ENCODE measurements at regions not wholly inside any gene's neighbourhood (a gene's known extent, or its start where the extent isn't known, plus 50 kb on each side); places are given as distances from the start of the nearest gene placed in this dataset.
A peak's percentile ranks its signal among the peaks of the same experiment; 100 is the strongest.

DNA sequence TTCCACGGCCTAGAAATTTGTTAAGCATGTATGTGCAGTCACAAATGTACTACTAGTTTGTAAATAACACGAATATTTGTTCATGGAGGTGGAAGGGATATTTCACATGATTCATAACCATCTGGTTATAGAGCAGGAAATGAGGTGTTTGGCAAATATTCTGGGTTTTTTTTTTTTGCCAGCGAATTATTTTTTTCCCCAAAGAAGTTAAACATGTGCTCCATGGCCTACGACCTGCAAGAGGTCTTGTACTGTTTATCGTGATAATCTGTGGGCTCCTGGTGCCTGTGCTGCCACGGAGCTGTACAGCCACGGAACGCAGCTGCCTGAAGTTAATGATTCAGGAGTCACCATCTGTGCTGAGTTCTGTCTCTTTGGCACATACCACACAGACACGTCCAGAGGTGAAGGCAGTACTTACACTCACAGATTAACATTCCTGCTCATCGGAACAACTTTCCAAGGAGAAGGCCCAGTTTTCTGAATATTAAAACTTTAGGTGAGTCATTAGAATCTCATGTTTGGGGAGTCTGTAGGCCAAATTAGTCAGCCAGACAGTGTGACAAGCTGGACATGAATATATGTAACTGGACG is 156.3 kb downstream of the TMX1 start:
- DNase-seq (ENCODE audit: low read depth, low spot score), result peak; percentile 98

DNA sequence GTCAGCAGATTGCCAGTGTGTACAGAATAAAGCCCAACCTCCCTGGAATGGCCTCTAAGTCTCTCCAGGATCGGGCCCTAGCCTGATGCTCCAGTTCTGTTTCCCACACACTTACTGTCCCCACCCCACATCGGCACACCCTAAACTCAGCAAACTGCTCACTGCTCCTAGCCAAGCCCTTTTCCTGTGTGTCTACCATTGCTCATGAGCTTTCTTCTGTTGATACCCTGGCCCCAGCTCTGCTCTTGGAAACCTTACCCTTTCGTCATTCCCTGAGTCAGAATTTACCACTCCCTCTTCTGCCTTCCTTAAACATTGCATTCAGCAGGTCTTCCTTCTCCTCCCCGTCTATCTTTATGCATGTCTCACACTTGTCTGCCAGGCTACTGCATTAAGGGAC is 158.9 kb downstream of the TMX1 start:
- DNase-seq (ENCODE audit: low read depth, low spot score), result no peak

DNA sequence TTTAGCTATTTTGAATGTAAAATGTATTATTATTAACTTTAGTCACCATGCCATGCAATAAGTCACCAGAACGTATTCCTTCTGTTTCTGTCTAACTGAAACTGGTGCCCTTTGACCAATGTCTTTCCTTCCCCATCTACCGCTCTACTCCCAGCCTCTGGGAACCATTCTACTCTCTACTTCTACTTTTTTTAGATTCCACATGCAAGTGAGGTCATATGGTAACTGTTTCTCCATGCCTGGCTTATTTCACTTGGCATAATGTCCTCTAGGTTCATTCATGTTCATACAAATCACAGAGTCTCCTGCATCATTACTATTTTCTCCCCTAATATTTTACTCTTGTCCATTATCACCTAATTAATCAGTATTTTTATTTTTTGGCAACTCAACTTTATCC is 160.1 kb downstream of the TMX1 start:
- DNase-seq (ENCODE audit: low read depth, low spot score), result no peak

DNA sequence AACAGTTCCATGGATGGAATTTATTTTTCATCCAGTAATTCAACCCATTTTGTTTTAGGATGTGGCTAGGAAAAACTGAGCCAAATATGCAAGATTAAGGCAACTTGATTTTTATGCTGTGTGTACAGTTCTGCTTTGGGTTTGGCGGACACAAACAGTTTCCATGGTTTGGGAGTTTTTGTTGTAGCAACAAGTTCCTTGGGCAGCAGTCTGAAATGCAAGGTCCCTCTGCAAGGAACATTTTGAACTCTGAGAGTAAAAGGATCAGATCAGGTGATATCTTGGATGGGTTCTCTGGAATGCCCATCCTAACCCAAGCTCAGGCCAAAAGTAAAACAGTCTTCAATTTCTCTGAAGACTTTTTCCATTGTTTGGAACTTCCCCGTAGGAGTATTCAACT is 161.2 kb downstream of the TMX1 start:
- DNase-seq (ENCODE audit: low read depth, low spot score), result no peak

DNA sequence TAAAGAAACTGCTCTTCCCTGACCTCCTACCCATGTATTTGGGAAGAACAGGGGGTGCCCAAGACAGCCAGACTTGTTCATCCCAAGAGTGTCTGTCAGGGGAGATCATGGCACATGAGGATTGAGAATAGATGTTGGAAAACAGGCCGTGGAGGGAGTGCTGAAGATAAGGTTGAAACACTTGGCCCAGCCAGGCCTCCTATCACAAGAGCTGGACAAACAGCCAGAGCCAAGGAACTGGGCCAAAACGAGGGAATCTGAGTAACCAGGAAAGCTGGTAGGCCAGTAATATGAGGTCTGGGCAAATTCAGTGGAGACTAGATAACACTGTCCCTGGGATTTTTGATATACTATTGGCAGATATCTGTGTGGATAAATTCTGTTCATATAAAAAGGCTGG is 161.7 kb downstream of the TMX1 start:
- DNase-seq (ENCODE audit: low read depth, low spot score), result no peak

DNA sequence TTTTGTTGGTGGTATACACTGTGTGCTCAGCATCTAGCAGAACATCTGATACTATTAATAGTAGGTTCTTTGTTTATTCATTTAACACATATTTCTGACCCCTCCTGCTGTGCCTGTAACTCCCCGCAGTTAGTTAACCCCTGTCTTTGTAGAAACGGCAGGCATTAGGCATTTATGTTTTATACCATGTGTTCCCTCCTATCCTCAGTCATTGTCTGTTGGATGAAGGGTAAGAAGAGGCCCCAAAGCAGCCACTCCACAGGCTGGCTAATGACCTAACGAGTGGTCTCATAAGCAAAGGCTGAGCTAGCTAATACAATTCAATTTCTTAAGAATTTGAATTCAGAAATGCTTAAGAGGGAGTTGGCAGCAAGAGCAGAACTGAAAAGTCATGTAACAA is 170.8 kb downstream of the TMX1 start:
- no peak for DNase-seq (ENCODE audit: low read depth, low spot score)

DNA sequence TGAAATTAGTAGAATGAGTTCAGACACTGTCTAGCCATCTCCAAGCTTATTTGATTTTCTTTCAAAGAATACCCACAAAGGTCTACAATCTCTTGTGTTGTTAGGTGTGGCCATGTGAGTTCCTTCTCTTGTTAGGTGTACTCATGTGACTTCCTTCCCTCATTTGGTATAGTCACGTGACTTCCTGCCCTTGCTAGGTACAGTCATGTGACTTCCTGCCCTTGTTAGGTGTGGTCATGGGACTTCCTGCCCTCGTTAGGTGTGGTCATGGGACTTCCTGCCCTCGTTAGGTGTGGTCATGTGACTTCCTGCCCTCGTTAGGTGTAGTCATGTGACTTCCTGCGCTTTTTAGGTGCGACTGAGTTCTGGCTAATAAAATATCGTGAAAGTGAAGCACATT is 179.6 kb downstream of the TMX1 start:
- DNase-seq (ENCODE audit: low read depth, low spot score), result no peak

DNA sequence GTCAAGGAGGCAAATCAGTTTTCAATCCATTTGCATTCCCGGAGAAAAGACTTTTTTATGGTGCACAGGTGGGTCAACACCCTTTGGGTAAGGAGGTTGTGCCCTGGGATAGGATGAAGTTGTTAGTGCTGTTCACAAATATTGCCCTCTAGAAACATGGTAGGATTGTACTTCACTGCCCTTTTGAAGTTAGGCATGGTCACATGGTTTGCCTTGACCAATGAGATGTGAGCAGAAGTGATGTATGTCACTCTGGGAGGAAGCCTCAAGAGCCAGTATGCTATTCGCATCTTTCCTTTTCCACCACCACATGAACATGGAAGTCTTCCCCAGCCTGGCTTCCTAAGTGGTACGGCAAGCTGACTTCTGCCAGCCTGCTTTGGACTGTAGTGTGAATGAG is 182.7 kb downstream of the TMX1 start:
- DNase-seq (ENCODE audit: low read depth, low spot score), result no peak

DNA sequence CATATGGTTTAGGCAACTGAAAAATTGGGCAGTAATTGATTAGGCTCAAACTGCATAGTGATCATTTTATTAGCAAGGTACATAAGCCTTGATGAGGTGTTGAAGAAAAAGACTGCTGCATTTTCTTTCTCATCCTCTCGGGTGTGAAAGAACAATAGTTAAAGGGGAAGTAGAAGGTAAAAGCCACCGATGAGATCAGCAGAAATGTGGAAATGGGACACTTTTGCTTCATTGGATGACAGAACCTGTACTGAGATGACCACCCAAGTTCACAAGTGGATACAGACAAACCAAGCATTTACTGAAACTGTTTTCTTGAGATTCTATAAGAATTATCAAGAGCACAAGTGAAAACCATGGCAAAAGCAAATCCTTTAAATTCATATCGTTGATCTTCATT is 184.0 kb downstream of the TMX1 start:
- no peak for DNase-seq (ENCODE audit: low read depth, low spot score)

DNA sequence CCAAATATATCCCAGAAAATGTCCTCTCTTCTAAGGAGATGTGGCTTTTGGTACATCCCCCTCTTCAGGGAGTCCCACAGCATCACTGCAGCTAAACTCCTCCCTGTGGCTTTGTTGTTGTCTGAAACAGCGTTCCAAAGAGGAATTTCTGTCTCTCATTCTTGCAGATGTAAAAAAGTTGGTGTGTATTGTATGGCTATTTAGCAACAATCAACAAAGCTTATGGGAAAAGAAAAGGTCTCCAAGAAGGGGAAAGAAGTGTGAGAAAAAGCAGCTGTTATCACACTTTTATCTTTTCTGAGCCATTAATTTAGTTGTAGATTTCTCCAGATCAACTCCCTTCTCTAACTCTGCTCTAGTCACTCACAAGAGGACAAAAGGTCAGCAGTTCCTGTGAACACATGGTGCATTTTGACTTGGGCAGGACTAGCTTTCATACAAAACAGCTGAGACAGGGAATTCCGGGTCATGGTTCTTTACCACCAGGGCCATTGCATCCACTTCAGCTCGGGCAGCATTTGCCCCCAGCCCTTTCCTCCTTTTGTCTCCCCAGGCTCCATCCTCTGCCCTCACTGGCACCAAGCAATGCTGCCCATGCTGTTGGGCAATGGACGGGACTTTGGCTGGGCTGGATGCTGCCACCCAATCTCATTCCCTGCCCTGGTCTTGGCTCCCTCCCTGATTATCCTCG is 184.7 kb downstream of the TMX1 start:
- no peak for DNase-seq (ENCODE audit: low read depth, low spot score)

DNA sequence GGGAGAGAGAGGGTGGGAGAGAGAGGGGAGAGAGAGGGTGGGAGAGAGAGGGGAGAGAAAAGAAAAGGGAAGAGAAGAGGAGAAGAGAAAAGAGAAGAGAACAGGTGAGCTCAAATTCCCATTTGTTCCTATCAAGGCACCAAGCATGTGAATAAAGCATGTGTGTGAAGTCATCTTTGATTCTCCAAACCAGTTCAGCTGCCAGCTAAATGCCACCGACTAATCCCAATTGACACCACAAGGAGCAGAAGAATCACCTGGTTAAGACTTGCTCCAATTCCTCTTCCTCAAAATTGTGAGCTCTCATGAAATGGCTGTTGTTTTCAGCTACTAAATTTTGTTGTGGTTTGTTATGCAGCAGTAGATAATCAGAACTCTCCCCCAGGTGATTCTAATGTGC is 188.9 kb downstream of the TMX1 start:
- DNase-seq (ENCODE audit: low read depth, low spot score), result no peak

DNA sequence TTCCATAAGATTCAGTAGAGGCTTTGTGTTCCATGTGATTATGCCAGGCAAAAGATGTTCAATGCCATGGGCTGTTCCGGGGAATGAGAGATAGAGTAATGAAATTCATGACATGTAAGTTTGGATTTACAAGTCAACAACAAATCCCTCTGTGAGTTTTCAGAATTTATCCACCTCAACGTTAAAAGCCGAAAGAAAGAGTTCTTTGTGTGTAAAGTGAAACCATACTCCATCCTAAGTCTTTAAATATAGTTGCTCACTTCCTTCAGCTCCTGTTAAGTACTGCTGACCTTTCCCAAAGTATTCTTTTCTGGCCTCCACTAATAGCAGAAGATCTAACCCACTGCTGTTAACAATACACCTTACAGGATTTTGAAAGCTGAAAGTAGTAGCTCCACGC is 190.0 kb downstream of the TMX1 start:
- DNase-seq (ENCODE audit: low read depth, low spot score), result no peak

DNA sequence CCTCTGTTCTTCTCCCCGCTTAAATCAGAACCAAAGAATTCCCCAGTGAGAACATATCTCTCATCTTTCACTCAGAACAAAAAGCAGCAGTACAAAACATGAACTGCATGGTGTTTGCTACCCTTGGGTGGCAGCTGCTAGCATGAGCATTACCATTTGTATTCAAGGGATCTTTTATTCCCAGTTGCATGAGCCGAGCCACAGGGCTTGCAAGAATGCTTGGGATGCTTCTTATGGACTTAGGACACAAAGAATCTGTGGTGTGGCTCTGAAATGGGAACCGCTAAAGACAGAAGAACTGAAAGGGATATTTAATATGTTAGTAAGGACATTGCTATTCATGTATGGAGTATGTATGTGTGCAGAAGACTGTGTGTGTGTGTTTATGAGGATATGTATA is 190.6 kb downstream of the TMX1 start:
- no peak for DNase-seq (ENCODE audit: low read depth, low spot score)

DNA sequence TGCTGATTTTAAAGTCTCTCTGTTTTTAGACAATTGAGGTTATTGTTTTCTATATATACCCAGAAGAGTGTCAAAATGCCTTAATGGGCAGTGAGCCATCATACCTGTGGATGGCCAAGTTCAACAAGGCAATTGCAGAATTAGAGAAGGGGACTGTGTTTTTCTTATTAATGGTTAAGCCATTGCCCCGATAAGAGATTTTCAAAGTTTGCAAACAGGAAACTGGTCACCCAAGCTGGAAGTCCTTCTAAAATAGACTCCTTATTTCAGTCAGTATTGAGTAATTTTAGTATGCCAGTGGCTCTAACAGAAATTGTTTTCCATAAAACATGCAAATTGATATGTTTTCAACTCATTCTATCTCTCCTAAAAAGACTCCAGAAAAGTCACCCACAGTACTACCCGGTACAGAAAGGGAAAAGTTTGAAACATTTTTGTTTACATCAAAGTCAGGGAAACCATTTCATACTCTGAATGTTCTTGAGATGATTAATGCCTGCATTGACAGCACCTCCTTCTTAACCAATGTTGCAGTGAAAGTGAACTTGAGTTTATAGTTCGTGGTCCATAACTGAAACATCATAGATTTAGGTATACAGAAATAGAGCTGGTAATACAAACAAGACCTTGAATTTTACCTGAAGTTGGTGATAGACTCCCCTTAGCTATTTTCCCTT is 191.1 kb downstream of the TMX1 start:
- no peak for DNase-seq (ENCODE audit: low read depth, low spot score)

DNA sequence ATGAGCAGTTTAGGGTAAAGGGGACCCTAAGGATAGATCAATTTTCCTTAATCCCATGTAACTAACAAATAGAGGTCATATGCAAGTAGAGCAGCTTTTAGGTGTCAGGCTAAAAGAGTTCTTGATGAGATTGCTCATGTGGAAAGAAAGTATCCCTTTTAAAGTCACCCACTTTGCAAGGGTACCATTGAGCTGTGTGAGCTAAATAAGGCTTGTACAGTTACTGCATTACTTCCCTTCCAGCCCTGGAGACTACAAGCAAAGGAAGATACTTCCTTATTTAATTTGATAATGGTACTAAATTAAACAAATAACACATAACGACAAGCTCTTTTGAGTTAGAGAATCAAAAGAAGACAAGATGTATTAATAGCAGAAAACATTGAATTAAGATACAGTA is 191.7 kb downstream of the TMX1 start:
- no peak for DNase-seq (ENCODE audit: low read depth, low spot score)

DNA sequence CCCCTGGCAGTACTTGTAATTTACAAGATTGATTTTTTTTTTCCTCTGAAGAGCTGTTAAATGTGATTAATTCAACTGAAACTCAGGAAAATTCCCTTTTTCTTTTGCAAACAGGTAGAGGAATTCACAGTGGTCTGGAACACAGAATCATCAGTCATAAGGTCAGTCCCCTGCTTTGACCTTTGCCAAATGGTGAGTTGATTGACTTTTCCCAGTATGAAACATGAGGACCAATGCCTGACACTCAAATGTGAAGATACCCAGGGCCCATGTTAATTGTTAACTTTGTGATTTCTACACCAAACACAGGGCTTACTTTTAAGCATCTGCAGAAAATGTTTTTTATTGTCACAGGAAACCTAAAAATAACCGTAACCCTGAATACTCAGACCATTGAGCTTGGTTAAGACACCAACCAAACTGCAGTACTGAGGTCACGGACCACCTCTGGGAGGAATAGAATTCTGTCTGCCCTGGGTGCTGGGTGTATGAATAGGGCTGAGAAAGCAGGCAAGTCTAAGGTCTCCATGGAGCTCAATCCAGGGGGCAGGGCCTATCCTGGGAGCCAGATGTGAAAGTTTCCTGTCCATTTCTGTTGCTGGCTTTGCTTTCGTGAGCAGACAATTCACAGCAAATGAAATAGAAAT is 192.4 kb downstream of the TMX1 start:
- DNase-seq (ENCODE audit: low read depth, low spot score), result no peak

DNA sequence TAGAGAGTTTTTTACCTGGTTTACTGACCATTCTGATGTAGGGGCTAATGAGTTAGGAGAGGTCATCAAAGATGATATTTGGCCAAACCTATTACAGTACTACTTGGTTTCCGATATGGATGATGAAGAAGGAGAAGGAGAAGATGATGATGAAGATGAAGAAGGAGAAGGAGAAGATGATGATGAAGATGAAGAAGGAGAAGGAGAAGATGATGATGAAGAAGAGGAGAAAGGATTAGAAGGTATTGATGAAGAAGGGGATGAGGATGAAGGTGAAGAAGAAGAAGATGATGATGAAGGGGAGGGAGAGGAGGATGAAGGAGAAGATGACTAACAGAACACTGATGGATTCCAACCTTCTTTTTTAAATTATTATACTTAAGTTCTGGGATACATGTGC is 196.6 kb downstream of the TMX1 start:
- DNase-seq (ENCODE audit: low read depth, low spot score), result no peak

DNA sequence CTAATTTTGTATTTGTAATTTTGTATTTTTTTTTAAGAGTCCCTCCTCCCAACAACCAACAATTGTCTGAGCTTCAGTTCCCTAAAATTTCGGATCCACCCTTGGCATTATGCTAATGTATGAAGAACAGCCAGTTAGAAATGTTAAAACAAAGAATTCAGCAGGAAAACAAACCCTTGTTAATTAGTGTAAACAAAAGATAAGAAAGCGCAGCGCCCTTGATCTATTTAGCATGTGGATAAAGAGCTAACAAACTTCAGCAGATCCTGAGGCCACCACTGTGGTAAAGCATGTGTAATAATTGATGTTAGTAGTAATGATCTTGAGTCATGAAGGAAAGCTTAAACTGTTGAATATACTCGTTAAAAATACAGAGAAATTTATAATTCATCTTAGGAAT is 199.8 kb downstream of the TMX1 start:
- DNase-seq (ENCODE audit: low read depth, low spot score), result no peak

DNA sequence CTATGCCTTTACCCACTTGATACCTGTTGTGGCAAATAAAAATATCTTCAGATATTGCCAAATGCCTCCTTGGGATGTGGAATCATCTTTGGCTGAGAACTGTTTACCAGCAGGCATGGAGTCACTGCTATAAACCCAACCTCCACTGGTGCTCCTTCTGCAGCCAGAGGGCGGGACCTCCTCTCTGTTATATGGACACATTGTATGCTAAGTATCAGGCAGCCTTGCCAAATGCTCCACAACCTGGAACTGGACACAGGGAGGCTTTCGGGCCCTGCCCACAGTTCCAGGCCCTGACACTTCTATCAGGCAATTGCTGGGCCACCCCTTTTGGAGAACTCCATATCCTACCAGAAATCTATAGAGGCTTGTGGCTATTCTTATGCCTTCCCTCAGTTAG is 201.0 kb downstream of the TMX1 start:
- DNase-seq (ENCODE audit: low read depth, low spot score), result no peak

DNA sequence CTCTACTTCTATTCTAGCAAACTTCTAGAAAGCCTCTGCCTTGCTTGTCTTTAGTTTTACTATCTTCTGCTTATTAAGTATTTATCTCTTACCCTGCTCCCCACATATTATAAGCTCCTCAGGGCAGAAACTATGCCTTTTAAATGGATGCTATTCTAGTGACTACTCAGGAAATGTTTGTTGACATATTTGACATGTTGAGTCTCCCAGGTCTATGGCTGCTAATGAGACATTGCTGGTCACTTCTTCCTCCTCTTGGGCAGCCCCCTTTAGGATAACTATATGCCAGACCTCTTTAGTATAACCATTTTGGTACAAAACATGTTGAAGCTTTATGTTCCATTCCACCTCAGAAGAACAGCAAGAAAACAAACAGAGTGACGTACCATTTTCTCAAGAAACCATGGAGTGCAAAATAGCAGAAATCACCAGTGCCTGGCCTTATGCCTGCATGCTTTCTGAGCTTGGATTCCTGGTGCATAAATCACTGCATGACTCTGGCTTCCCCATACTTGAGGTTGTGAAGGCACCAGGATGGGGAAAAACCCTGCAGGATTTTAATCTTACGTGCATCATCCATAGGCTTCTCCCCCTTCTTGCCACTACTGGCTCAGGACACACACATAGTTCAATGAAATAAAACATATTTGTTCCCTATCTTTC is 202.6 kb downstream of the TMX1 start:
- peak; percentile 58 for DNase-seq (ENCODE audit: low read depth, low spot score)

DNA sequence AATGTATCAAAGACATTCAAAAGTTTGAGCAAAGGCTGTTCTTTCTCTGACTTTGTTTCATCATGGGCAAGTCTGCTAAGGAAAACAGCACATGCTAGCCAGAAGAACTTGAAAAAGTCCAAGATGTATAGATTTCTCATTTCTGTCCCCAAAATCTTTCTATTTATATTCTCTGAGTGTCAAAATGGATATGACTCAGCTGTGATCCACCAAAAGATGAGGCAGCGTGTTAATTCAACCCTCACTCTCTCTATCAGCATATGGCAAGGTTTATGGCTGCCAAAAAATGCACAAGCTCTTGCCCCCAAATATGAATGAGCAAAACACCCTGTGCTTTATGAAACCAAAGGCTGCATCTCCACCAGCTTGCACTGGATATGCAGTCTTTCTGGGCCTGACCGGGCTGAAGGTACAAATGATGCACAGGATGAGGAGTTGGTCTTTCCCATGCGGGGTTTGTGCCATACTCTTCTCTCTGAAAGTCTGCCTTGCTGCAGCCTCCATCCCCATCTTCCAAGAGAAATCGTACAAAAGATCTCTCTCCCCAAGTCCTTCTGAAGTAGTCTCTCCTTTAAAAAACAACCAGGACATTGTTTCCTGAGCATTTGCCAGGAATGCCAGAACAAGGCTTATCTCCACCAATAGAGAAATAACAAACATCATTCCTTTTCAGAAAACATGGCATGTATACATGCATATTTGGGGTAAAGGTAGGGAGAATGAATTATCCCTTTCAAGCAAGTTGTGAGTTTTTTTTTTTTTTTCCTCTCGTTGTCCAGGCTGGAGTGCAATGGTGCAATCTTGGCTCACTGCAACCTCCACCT is 203.4 kb downstream of the TMX1 start:
- no peak for DNase-seq (ENCODE audit: low read depth, low spot score)
